DND-41 (cell line): ENCODE measurements at regions not wholly inside any gene's neighbourhood (a gene's known extent, or its start where the extent isn't known, plus 50 kb on each side); places are given as distances from the start of the nearest gene placed in this dataset.

Source experiments
- ATAC-seq: fragments of 200-7000 bp; cut with Tn5 transposase; 3 replicates; pipeline ENCODE4 v1.9.1; 2021; ENCODE audit warnings: low read depth; ENCODE audit not compliant: insufficient read depth
- DNase-seq: peaks from one replicate; pipeline ENCODE4 v3.0.0-alpha.2; 2020
- H2AFZ ChIP-seq: 2 replicates; pipeline ENCODE4 v1.6.0; 2012; ENCODE audit warnings: low read depth, low read length
- H3K27ac ChIP-seq: 2 replicates; pipeline ENCODE4 v1.5.1; 2012; ENCODE audit warnings: low read length, inconsistent platforms
- H3K27me3 ChIP-seq: fragments of 200-600 bp; sonication (generic); 2 replicates; pipeline ENCODE4 v1.6.0; 2012; ENCODE audit warnings: low read length, mild to moderate bottlenecking, inconsistent platforms; ENCODE audit not compliant: insufficient read depth, poor library complexity
- H3K36me3 ChIP-seq: 2 replicates; pipeline ENCODE4 v1.5.1; 2012; ENCODE audit warnings: low read length, inconsistent platforms; ENCODE audit not compliant: insufficient read depth
- H3K4me1 ChIP-seq: 2 replicates; pipeline ENCODE4 v1.5.1; 2012; ENCODE audit warnings: mild to moderate bottlenecking, low read length; ENCODE audit not compliant: insufficient read depth
- H3K4me2 ChIP-seq: 2 replicates; pipeline ENCODE4 v1.6.0; 2012; ENCODE audit warnings: mild to moderate bottlenecking, moderate library complexity, low read length, inconsistent platforms; ENCODE audit not compliant: insufficient read depth
- H3K4me3 ChIP-seq, 2 experiments: fragments of 200-600 bp in 1 of 2; shearing (Covaris generic) in 1 of 2; 2 replicates each; pipeline ENCODE4 v1.5.1; 2012 to 2016; ENCODE audit warnings: inconsistent platforms in 2 of 2, low read length in 2 of 2, mild to moderate bottlenecking in 2 of 2, low read depth in 1 of 2, moderate library complexity in 1 of 2
- H3K79me2 ChIP-seq: 2 replicates; pipeline ENCODE4 v1.6.0; 2012; ENCODE audit warnings: low read length, inconsistent platforms; ENCODE audit not compliant: insufficient read depth
- H3K9ac ChIP-seq: 2 replicates; pipeline ENCODE4 v1.6.0; 2012; ENCODE audit warnings: low read depth, mild to moderate bottlenecking, inconsistent platforms, low read length, moderate library complexity
- H3K9me3 ChIP-seq: 2 replicates; pipeline ENCODE4 v1.5.1; 2012; ENCODE audit warnings: low read length, moderate library complexity, mild to moderate bottlenecking, inconsistent platforms; ENCODE audit not compliant: insufficient read depth, severe bottlenecking
- H4K20me1 ChIP-seq: 2 replicates; pipeline ENCODE4 v1.6.0; 2012; ENCODE audit warnings: low read length; ENCODE audit not compliant: insufficient read depth
- EZH2 ChIP-seq: IDR thresholded peaks from 3 replicates; pipeline ENCODE4 v1.6.1; 2012; ENCODE audit warnings: borderline replicate concordance, low read depth, mild to moderate bottlenecking, moderate library complexity, low read length, inconsistent platforms; ENCODE audit not compliant: severe bottlenecking
- TF ChIP-seq, protein P1 (sequence below): IDR thresholded peaks from 2 replicates; pipeline ENCODE4 v1.5.1; 2012; ENCODE audit warnings: borderline replicate concordance, low read length, moderate library complexity, mild to moderate bottlenecking; ENCODE audit not compliant: poor library complexity, severe bottlenecking; ENCODE audit errors: extremely low read depth

- DNase-seq (no peak), ATAC-seq (no peak)
- H3K4me1 ChIP-seq, result no peaks in the 10 kb centered on the region
- no peak overlapping the region for H3K27ac ChIP-seq
- no peaks in the 10 kb centered on the region for H3K36me3 ChIP-seq
- no peak overlapping the region for H3K4me2 ChIP-seq
- no peaks in the 10 kb centered on the region for H4K20me1 ChIP-seq
- H3K79me2 ChIP-seq, result no peaks in the 10 kb centered on the region
- TF ChIP-seq, protein P1, sequence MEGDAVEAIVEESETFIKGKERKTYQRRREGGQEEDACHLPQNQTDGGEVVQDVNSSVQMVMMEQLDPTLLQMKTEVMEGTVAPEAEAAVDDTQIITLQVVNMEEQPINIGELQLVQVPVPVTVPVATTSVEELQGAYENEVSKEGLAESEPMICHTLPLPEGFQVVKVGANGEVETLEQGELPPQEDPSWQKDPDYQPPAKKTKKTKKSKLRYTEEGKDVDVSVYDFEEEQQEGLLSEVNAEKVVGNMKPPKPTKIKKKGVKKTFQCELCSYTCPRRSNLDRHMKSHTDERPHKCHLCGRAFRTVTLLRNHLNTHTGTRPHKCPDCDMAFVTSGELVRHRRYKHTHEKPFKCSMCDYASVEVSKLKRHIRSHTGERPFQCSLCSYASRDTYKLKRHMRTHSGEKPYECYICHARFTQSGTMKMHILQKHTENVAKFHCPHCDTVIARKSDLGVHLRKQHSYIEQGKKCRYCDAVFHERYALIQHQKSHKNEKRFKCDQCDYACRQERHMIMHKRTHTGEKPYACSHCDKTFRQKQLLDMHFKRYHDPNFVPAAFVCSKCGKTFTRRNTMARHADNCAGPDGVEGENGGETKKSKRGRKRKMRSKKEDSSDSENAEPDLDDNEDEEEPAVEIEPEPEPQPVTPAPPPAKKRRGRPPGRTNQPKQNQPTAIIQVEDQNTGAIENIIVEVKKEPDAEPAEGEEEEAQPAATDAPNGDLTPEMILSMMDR, result no peak
- TF ChIP-seq EZH2, result no peak
- no peaks in the 10 kb centered on the region for H3K27me3 ChIP-seq
- H2AFZ ChIP-seq, result no peak overlapping the region
- no peak overlapping the region for H3K4me3 ChIP-seq
- no peaks in the 10 kb centered on the region for H3K9me3 ChIP-seq
- no peak overlapping the region for H3K9ac ChIP-seq
These were observed 94.6 kb upstream of the TAS2R1 start for GRCh38 chr5:9724707-9725106.

- no peak overlapping the region for H2AFZ ChIP-seq
- no peaks in the 10 kb centered on the region for H3K27me3 ChIP-seq
- no peaks in the 10 kb centered on the region for H3K79me2 ChIP-seq
- no peaks in the 10 kb centered on the region for H3K4me1 ChIP-seq
- TF ChIP-seq, protein P1, result no peak
- no peak for TF ChIP-seq EZH2
- no peak overlapping the region for H3K9ac ChIP-seq
- H4K20me1 ChIP-seq, result no peaks in the 10 kb centered on the region
- DNase-seq (no peak), ATAC-seq (no peak)
- H3K4me2 ChIP-seq, result no peak overlapping the region
- no peak overlapping the region for H3K4me3 ChIP-seq
- H3K27ac ChIP-seq, result no peak overlapping the region
- H3K36me3 ChIP-seq, result no peaks in the 10 kb centered on the region
- H3K9me3 ChIP-seq, result no peaks in the 10 kb centered on the region
These were observed 92.5 kb upstream of the TAS2R1 start for GRCh38 chr5:9722601-9723180.

DNA sequence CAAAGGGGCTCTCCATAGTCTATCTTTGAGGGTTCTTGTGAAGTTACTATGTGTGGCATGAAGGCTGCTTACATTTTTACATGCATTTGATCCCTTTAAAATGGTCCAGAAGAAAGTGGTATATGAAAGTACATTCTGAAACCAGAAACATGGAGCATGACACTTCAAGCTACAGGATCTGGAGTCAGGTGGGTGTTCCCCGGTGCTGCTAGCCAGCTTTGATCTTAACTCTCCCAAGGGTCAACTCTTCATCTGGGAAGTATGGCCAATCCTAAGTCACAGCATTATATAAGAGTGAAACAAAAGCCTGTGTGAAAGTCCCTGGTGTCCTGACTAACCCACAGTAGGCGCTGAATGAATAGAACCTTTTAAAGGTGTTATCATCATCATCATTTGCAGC is 91.0 kb upstream of the TAS2R1 start:
- no peak overlapping the region for H3K4me3 ChIP-seq
- H3K36me3 ChIP-seq, result no peaks in the 10 kb centered on the region
- H3K9ac ChIP-seq, result no peak overlapping the region
- H3K4me2 ChIP-seq, result no peak overlapping the region
- TF ChIP-seq, protein P1, result no peak
- no peak for TF ChIP-seq EZH2
- no peaks in the 10 kb centered on the region for H3K27me3 ChIP-seq
- H3K4me1 ChIP-seq, result no peaks in the 10 kb centered on the region
- no peaks in the 10 kb centered on the region for H3K9me3 ChIP-seq
- DNase-seq (no peak), ATAC-seq (no peak)
- H2AFZ ChIP-seq, result no peak overlapping the region
- no peak overlapping the region for H3K27ac ChIP-seq
- H4K20me1 ChIP-seq, result no peaks in the 10 kb centered on the region
- H3K79me2 ChIP-seq, result no peaks in the 10 kb centered on the region

- H3K79me2 ChIP-seq, result no peaks in the 10 kb centered on the region
- H3K9ac ChIP-seq, result no peak overlapping the region
- no peak overlapping the region for H2AFZ ChIP-seq
- ATAC-seq, result no peak
- no peaks in the 10 kb centered on the region for H3K27me3 ChIP-seq
- H3K9me3 ChIP-seq, result no peaks in the 10 kb centered on the region
- TF ChIP-seq, protein P1, result no peak
- TF ChIP-seq EZH2, result no peak
- no peak overlapping the region for H3K4me2 ChIP-seq
- DNase-seq, result no peak
- H4K20me1 ChIP-seq, result no peaks in the 10 kb centered on the region
- H3K4me1 ChIP-seq, result no peaks in the 10 kb centered on the region
- no peak overlapping the region for H3K4me3 ChIP-seq
- no peak overlapping the region for H3K27ac ChIP-seq
- no peaks in the 10 kb centered on the region for H3K36me3 ChIP-seq
These were observed 90.2 kb upstream of the TAS2R1 start for GRCh38 chr5:9720361-9720760.
